ENCODE measurements at regions not wholly inside any gene's neighbourhood (a gene's known extent, or its start where the extent isn't known, plus 50 kb on each side); places are given as distances from the start of the nearest gene placed in this dataset.

GRCh38 chr9:87085073-87085472 lies 137.8 kb upstream of the GAS1 start:
- no peak for TF ChIP-seq CTCF (IDR thresholded peaks at IDR 0.05)
- TF ChIP-seq POLR2AphosphoS5 (IDR thresholded peaks at IDR 0.05; ENCODE audit: insufficient read depth in 1 of 2, low read depth in 1 of 2) = no peak

All from vagina (tissue), 2 donors.